NCI-H146 (cell line): ENCODE measurements at regions not wholly inside any gene's neighbourhood (a gene's known extent, or its start where the extent isn't known, plus 50 kb on each side); places are given as distances from the start of the nearest gene placed in this dataset.

Experiments used
- DNase-seq: peaks from one replicate; lab custom pipeline; 2025; lab: John Stamatoyannopoulos, UW

GRCh38 chr12:115857923-115858322 is 419.6 kb downstream of the MED13L start:
- no peak for DNase-seq

- DNase-seq: no peak
Observed at GRCh38 chr12:115857160-115857920, 420.2 kb downstream of the MED13L start.

DNA sequence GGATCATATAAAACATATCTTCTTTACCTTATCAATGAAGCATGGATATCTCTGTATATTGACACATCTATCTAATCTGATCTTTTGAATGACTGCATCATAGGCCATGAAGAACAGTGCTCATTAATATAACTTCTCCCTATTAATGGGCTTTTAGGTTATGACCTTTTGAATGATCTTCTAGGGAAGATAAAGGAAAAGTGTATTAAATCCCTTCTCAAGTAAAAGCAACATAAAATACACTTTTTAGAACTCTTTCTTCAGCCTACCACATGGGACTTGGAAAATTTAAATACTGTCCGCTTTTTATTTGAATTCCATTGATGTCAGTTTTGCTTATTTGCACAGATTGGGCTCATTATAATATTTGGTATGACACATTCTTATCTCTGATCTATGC is 425.4 kb downstream of the MED13L start:
- DNase-seq: no peak

GRCh38 chr12:115850957-115851356 is 426.5 kb downstream of the MED13L start:
- DNase-seq: no peak

GRCh38 chr12:115849262-115849943 is 428.1 kb downstream of the MED13L start:
- DNase-seq: no peak

GRCh38 chr12:115847398-115847797 is 430.1 kb downstream of the MED13L start:
- DNase-seq: no peak

DNA sequence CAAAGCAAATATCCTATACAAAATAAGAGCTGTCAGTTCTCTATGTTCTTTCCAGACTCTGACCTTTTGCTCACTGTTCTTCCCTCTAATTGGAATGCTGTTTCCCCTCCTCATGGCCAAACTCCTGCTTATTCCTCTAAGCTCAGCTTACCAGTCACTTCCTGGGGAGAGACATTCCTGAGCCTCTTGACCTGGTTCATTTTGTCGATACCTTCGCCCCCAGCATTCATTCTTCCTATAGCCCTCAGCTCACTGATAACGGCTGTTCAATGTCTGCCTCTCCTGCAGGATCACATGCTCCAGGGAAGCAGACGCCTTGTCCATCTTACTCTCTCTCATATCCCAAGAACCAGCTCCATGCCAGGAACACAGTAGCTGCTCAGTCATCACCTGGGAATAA is 431.0 kb downstream of the MED13L start:
- no peak for DNase-seq

DNA sequence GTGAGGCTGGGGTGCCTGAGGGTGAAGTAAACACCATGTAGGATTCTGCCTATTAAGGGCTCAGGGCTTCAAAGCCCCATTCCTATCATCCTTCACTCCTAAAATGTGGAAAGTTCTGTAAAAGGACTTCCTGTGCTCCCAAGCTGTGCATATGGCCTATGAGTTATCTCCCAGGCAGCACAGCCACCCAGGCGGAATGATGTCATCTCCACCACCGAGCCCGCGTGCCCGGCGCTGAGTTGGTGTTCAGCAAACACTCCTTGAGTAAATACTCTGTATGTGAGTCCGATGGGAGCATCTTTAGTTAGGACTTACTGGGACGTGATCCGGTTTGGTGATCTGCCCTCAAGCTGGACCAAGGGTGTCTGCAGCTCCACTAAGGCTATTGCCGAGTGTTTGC is 437.3 kb downstream of the MED13L start:
- DNase-seq: no peak

GRCh38 chr12:115838952-115839351 is 438.5 kb downstream of the MED13L start:
- DNase-seq: no peak

DNA sequence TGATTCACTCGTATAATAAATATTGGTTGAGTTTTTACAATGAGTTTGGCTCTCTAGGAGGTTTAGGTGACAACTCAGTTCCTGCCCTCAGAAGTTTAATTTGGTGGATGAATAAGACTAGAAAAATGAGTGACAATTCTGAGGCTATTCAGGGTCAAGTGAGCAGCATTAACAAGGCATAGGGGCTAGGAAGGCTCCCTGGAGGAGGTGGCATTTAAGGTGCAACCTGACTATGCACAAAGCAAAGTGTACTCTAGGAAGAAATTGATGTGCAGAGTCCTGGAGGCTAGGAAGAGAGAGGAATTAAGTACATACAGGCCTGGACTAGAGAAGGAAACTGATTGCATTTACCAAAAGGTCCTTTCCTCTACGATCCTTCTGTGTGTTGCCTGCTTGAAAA is 440.3 kb downstream of the MED13L start:
- DNase-seq: no peak

- DNase-seq: no peak
Observed at GRCh38 chr12:115835445-115835844, 442.0 kb downstream of the MED13L start.

DNA sequence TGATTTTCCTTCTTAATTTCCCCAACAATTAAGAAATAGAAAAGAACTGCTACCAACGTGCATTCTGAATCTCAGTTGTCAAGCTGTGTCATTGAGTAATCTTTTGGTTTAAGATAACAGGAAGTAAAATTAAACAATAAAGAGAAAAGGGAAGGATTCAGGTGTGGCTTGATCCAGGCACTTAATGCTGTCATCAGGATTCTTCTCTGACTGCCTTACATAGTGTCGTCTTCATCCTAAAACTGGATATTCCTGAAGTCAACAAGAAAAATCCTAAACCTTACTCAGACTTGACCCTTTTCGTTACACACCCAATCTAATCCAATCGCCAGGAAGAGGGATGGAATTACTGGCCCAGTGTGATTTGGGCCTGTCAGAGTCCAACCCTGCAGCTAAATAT is 443.8 kb downstream of the MED13L start:
- no peak for DNase-seq

GRCh38 chr12:115830633-115831032 is 446.9 kb downstream of the MED13L start:
- DNase-seq: no peak

- no peak for DNase-seq
Observed at GRCh38 chr12:115830070-115830469, 447.4 kb downstream of the MED13L start.

GRCh38 chr12:115828168-115828567 is 449.3 kb downstream of the MED13L start:
- no peak for DNase-seq

DNA sequence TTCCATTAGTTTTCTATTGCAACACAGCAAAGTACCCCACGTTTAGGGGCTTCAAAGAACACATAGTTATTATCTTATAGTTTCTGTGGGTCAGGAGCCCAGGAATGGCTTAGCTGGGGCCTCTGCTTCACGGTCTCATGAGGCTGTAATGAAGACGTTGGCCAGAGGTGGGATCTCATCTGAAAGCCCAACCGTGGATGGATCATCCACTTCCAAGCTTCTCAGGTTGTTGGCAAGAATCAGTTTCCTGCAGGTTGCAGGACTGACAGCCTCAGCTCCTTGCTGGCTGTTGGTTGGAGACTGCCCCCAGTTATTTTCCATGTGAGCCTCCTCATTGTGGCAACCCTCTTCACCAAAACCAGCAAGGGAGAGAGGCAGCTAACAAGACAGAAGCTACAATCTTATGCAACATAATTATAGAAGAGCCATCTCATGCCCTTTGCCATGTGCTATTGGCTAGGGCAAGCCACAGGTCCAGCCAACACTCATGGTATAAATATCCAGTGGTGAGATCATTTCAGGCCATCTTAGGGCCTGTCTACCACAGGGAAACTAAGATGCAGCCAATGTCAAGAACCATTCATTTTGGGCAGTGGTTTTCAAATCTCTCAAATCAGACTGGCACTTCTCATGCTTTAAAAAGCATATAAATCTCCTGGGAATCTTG is 452.4 kb downstream of the MED13L start:
- no peak for DNase-seq

DNA sequence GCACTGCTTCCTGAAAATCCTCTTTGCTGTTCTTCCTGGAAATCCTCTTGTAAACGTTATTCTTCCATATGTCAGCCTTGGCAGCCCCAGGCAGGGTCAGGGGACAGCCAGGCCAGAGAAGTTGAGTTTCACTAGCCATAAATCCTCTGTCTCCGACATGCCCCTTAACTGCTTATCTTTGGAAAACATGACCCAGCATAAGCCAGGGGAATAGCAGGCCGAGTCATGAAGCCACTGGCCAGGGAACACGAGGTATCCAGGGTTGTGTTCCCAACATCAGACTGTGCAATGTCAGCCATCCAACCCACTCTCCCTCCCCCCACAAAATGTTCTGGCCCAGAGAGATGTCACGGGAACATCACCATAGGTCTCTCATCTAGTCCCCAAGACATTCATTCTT is 453.9 kb downstream of the MED13L start:
- DNase-seq: no peak

- no peak for DNase-seq
Observed at GRCh38 chr12:115820656-115821055, 456.8 kb downstream of the MED13L start.

DNA sequence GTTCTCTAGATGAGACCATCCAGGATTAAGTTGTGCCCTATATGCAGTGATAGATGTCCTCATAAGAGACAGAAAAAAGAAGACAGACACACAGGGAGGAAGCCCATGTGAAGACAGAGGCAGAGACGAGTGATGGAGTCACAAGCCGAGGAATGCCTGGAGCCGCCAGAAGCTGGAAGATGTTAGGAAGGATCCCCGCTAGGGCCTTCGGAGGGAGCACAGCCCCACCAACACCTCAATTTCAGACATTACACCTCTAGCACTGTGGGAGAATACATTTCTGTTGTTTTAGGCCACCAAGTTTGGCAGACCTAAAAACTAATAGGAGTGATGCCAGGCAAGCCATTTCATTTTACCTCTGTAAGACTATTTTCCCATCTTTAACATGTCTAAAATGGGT is 458.5 kb downstream of the MED13L start:
- no peak for DNase-seq

- no peak for DNase-seq
Observed at GRCh38 chr12:115817389-115817788, 460.1 kb downstream of the MED13L start.

DNA sequence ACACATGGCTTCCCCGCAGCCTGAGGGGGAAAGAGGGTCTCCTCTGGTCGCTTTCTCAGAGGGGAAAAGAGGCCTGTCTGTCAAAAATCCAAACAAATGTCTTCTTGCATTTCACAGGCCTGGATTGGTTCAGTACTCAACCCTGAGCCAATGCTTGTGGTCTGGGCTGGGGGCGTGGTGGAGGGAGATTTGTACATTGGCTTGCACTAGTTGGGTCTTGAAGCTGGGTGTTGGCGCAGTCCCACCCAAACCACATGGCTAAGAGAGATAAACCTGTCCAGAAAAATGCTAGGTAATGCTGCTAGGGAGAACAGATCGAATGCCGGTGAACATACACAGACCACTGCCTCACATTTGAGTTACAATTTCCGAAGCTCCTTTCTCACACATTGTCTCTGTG is 461.6 kb downstream of the MED13L start:
- no peak for DNase-seq

DNA sequence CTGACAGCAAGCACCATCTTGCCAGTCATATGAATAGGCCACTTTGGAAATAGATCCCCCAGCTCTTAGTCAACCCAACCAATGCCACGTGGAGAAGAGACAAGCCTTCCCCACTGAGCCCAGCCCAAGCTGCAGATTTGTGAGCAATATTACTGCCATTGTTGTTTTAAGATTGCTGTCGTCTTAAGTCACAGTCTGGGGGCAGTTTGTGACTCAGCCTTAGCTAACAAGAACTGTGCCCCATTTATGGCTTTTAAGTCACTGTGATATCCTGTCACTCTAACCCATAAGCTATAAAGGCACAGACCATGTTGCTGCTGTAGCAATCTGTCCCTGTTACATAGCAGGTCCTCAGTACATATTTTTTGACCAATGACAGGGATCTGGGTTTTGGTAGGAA is 464.2 kb downstream of the MED13L start:
- DNase-seq: no peak

GRCh38 chr12:115811929-115812328 is 465.6 kb downstream of the MED13L start:
- DNase-seq: no peak
